GM12873 (cell line): ENCODE measurements at regions not wholly inside any gene's neighbourhood (a gene's known extent, or its start where the extent isn't known, plus 50 kb on each side); places are given as distances from the start of the nearest gene placed in this dataset.

Experiments
- TF ChIP-seq, protein P1 (sequence below): IDR thresholded peaks from 2 replicates; pipeline ENCODE4 v1.5.1; 2012; ENCODE audit warnings: low read depth, mild to moderate bottlenecking, moderate library complexity, low read length, control low read depth; ENCODE audit not compliant: insufficient read depth; ENCODE audit errors: missing control alignments

DNA sequence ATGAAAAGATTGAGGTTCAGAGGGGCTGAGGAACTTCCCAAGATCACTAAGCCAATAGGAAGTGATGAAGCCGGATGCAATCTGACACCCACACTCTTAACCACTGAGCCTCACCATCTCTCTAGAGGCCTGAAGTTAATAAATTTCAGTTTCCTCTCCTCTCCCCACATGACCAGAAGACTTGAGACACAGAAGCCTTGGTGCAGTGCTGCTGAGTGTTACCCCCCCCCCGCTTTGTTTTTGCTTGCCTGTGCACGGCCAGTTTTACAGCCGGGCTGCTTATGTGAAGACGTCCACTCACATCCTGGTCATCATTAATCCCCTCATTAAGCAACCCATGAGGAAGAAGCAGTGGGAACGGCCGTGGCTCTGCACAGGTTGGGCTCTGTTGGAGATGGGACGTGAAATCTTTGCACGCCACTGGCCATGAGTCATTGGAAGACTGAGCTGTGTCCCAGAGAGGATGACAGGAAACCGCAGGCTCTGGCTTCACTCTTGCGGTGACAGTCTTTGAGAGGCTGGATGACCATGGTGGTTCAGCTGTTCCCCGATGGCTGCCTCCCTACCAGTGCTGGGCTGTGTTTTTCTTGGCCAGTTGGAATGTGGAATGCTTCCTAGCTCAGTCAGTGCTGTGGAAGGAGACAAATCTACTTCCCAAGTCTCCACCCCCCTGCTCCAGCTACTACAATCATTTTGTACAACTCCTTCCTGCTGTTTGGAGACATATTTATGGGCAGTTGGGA, 232.6 kb upstream of the LRTM1 start:
- TF ChIP-seq, protein P1, sequence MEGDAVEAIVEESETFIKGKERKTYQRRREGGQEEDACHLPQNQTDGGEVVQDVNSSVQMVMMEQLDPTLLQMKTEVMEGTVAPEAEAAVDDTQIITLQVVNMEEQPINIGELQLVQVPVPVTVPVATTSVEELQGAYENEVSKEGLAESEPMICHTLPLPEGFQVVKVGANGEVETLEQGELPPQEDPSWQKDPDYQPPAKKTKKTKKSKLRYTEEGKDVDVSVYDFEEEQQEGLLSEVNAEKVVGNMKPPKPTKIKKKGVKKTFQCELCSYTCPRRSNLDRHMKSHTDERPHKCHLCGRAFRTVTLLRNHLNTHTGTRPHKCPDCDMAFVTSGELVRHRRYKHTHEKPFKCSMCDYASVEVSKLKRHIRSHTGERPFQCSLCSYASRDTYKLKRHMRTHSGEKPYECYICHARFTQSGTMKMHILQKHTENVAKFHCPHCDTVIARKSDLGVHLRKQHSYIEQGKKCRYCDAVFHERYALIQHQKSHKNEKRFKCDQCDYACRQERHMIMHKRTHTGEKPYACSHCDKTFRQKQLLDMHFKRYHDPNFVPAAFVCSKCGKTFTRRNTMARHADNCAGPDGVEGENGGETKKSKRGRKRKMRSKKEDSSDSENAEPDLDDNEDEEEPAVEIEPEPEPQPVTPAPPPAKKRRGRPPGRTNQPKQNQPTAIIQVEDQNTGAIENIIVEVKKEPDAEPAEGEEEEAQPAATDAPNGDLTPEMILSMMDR: no peak

DNA sequence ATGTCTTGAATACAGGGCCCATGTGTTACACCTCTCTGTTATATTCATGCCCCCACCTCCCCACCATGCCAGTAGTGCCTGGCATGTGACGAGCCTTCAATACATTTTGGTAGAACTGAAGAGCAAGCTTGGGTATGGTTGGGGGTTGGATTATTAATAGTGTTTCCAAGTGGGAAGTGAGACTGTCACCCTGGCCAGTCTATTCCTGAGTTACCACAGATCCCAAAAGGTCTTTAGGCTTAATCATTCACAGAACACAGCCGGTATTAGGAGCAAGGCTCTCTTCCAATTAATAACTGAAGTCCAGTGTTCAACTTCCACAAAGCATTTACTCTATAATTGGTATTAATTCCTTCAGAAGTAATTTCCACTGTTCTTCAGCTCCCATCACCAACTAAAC, 231.9 kb upstream of the LRTM1 start:
- TF ChIP-seq, protein P1: no peak

DNA sequence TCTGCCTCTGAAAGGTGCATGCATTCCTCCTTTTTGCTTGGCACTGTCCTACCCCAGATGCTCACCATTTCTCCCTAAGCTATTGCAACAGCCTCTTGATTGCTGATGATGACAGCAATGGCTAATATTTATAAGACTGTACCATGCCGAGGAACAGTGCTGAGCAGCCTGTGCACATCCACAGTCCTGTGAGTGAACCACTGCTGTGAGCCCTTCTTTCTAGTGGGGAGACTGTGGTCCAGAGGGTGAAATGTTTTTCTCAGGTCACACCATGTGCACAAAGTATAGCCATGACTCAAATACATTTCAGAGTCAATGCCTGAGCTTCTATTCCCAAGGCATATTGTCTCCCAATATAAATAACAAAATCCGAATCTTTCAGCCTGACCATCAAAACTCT, 231.2 kb upstream of the LRTM1 start:
- TF ChIP-seq, protein P1: no peak

DNA sequence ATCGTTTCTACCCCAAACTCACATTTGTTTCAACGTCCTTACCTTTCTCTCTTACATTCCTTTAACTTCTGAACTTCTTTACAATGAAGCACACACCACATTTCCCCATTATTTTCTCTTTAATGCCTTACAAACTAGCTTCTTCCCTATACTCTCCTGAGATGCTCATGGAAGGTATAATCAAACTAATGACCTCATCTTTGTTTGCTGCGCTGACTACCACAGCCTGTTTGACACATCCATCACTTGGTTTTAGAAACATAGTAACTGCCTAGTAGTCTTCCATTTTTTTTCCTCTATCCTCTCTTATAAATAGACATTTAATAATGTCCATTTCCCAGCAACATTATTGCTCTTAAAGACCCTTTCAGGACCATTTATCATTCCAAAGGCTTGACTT, 230.5 kb upstream of the LRTM1 start:
- TF ChIP-seq, protein P1: no peak

DNA sequence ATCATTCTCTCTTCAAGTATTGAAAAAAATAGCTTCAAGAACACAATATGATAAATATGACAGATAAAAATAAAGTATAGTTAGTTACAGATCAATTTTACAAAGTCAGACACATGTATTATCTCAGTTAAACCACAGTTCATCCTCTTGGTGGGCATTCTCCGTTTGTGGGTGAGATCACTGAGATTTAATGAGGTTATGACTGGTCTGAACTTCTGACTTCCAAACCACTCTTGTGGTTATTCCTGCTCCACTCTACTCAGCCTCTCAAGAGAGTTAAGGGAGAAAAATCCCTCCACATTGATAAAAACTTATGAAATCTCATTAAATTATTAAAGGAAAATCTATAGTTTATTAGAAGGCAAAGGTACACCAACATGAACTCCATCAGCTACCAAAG, 229.9 kb upstream of the LRTM1 start:
- TF ChIP-seq, protein P1: no peak

DNA sequence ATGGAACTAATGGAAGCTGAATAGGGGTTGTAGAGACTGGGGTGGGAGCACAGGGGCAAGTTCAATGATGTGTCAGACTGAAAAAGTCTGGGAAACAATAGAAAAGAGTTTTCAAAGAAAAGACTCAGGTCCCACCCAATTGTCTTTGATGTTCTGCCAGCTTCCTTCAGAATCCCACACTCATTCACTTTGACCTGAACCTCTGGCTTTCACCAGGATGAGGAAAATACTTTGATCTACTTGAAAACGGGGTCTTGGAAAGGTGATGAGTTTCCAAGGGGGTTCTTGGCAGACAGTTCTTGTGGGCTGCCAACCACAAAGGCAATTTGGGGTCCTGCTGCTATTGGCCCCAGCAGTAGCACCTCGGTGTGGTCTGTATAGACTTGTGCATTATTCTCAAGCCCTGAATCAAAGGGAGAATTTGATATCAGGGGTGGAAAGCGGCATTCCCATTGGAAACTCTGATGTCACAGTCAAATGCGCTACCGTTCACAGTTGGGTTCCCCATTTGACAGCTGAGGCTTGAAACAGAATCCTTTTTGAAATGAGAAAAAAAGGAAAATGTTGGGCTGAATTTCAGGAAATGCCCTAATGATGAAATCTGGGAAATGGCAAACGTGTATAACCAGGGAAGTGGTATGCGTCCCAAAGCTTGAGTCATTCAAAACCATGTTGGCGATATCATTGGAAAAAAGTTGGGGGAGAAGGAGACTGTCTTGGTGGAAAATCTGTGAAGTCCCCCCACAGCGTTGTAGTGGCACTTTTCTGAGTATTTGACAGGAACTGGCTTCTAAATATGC, 229.2 kb upstream of the LRTM1 start:
- TF ChIP-seq, protein P1: no peak
